ENCODE measurements at regions not wholly inside any gene's neighbourhood (a gene's known extent, or its start where the extent isn't known, plus 50 kb on each side); places are given as distances from the start of the nearest gene placed in this dataset.
"Not testable (repeated sequence)": the region's sequence is repeated elsewhere in the genome, so short reads cannot be mapped to it uniquely, and the experiment has no call there.

DNA sequence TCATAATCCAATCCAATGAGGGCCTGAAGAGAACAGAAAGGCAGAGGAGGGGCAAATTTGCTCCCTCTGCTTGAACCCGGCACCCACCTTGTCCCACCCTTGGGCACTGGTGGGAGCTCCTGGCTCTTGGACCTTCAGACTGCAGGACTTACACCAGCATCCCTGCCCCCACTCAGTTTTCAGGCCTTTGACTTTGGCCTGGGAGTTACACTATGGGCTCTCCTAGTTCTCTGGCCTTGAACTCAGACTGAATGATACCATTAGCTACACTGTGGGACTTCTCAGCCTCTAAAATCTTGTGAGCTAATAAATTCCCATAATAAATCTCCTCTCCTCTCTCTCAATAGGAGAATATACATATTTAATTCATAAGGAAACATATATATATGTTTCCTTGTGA is 114.4 kb downstream of the AHR start:
- no peaks in the 10 kb centered on the region for H3K36me3 ChIP-seq
- H3K4me1 ChIP-seq: peaks cover 0 to 6% (median 0%) of the 10 kb centered on the region in 4 donors
- H3K27me3 ChIP-seq: no peaks in the 10 kb centered on the region
- H3K4me3 ChIP-seq: no peak overlapping the region
- TF ChIP-seq, protein P1, sequence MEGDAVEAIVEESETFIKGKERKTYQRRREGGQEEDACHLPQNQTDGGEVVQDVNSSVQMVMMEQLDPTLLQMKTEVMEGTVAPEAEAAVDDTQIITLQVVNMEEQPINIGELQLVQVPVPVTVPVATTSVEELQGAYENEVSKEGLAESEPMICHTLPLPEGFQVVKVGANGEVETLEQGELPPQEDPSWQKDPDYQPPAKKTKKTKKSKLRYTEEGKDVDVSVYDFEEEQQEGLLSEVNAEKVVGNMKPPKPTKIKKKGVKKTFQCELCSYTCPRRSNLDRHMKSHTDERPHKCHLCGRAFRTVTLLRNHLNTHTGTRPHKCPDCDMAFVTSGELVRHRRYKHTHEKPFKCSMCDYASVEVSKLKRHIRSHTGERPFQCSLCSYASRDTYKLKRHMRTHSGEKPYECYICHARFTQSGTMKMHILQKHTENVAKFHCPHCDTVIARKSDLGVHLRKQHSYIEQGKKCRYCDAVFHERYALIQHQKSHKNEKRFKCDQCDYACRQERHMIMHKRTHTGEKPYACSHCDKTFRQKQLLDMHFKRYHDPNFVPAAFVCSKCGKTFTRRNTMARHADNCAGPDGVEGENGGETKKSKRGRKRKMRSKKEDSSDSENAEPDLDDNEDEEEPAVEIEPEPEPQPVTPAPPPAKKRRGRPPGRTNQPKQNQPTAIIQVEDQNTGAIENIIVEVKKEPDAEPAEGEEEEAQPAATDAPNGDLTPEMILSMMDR (IDR thresholded peaks at IDR 0.05): no peak
- no peak overlapping the region for H3K27ac ChIP-seq
- H3K9me3 ChIP-seq: no peaks in the 10 kb centered on the region
- no peak for DNase-seq

DNA sequence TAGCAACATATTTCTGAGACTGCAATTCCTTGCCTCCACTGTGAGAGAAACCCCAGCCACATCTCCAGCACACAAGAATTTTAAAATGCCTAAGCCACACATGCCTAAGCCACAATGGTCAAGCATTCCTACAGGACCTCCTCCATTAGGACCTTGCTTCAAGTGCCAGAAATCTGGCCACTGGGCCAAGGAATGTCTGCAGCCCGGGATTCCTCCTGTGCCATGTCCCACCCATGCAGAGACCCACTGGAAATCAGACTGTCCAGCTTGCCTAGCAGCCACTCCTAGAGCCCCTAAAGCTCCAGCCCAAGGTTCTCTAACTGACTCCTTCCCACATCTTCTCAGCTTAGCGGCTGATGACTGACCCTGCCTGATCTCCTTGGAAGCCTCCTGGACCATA is 117.5 kb downstream of the AHR start:
- Histone ChIP-seq H3K36me3 (no peaks in the 10 kb centered on the region), H3K9me3 (no peaks in the 10 kb centered on the region), H3K4me3 (no peak overlapping the region), H3K27me3 (no peaks in the 10 kb centered on the region), H3K27ac (no peak overlapping the region), H3K4me1 (no peaks in the 10 kb centered on the region)
- no peak for DNase-seq
- TF ChIP-seq, protein P1 (IDR thresholded peaks at IDR 0.05): no peak
- no peak for TF ChIP-seq POLR2A (IDR thresholded peaks at IDR 0.05)

DNA sequence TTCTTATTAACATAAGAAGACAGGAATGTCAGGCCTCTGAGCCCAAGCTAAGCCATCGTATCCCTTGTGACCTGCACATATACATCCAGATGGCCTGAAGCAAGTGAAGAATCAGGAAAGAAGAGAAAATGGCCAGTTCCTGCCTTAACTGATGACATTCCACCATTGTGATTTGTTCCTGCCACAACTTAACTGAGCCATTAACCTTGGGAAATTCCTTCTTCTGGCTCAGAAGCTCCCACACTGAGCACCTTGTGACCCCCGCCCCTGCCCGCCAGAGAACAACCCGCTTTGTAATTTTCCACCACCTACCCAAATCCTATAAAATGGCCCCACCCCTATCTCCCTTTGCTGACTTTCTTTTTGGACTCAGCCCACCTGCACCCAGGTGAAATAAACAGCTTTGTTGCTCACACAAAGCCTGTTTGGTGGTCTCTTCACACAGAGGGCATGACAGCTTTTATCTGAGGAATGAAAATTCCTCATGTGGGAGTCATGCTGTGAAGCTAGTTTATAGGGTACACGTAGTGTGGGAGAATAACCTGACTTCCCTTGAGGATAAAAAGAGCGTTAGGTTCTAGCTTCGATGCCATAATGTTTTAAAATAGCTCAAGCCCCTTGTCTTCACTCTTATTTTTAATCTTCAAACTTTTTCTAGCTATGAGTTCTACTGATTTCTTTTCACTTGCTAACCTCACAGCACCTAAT is 122.0 kb downstream of the AHR start:
- H3K27me3 ChIP-seq, H3K4me1 ChIP-seq, H3K27ac ChIP-seq, H3K9me3 ChIP-seq, H3K4me3 ChIP-seq, DNase-seq, H3K36me3 ChIP-seq: not testable (repeated sequence)

DNA sequence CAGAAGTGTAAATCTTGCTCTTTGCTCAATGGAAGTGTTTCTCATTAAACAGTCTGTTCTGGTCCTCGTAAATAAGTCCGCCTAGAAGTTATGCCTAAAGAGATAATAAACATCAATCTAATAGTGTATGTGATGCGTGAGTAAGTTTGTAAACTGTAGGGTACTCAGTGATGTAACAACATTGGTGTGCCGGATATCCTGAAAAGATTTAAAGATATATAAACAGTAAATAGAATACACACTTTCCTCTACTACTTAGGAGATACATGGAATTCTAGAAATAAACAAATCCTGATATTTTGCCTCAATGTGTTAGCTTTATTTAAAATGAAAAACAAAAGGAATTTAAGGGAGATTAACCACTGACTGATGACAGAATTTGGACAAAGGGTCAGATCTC is 123.5 kb downstream of the AHR start:
- no peak for DNase-seq
- no peak overlapping the region for H3K4me3 ChIP-seq
- no peaks in the 10 kb centered on the region for H3K9me3 ChIP-seq
- no peaks in the 10 kb centered on the region for H3K36me3 ChIP-seq
- H3K4me1 ChIP-seq: no peaks in the 10 kb centered on the region
- TF ChIP-seq POLR2A (IDR thresholded peaks at IDR 0.05): no peak
- TF ChIP-seq, protein P1 (IDR thresholded peaks at IDR 0.05): no peak
- H3K27ac ChIP-seq: no peak overlapping the region
- no peaks in the 10 kb centered on the region for H3K27me3 ChIP-seq

DNA sequence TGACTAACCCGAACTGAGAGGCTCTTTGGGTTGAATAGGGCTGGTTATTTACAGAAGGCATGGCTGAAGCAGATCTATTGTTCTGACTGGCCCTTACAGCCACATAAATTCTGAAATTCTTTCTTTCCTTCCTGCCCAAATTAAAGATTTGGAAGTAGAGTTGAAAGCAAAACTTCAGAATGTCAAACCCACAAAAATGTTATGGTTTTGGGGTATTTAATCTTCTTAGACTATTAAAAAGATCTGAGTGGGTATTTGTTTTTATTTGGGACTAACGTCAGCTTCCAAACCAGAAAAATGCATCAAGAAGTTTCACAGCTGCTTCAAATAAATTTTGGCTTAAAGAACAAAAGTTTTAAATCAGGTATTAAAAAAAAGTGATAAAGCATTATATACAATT is 124.5 kb downstream of the AHR start:
- Histone ChIP-seq H3K36me3 (no peaks in the 10 kb centered on the region), H3K27me3 (no peaks in the 10 kb centered on the region), H3K9me3 (peaks cover 0 to 3% (median 0%) of the 10 kb centered on the region in 4 donors), H3K4me1 (no peaks in the 10 kb centered on the region), H3K27ac (no peak overlapping the region), H3K4me3 (no peak overlapping the region)
- no peak for DNase-seq
- TF ChIP-seq, protein P1 (IDR thresholded peaks at IDR 0.05): no peak
- no peak for TF ChIP-seq POLR2A (IDR thresholded peaks at IDR 0.05)

DNA sequence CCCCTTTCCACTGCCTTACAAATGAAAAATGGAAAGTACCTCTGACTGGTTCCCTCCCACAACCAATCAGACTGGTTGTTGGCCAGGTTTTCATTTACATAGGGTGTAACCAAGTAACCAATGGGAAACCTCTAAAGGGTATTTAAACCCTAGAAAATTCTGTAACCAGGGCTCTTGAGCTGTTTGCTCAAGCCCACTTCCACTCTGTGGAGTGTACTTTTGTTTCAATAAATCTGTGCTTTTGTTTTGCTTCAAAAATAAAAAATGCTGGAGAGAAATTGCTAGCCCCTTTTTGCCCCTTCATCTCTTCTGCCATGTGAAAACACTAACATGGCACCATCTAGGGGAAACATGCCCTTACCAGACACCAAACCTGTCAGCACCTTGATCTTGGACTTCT is 129.5 kb downstream of the AHR start:
- peaks cover 0 to 5% (median 0%) of the 10 kb centered on the region in 4 donors for H3K9me3 ChIP-seq
- TF ChIP-seq POLR2A (IDR thresholded peaks at IDR 0.05): no peak
- TF ChIP-seq, protein P1 (IDR thresholded peaks at IDR 0.05): no peak
- no peak for DNase-seq

More for the DNA sequence above, 129.5 kb downstream of the AHR start:
- H3K4me3 ChIP-seq: no peak overlapping the region
- no peaks in the 10 kb centered on the region for H3K36me3 ChIP-seq
- no peak overlapping the region for H3K27ac ChIP-seq
- H3K4me1 ChIP-seq: no peaks in the 10 kb centered on the region
- H3K27me3 ChIP-seq: no peaks in the 10 kb centered on the region
